Smooth muscle cell (in vitro differentiated cells): ENCODE measurements at regions not wholly inside any gene's neighbourhood (a gene's known extent, or its start where the extent isn't known, plus 50 kb on each side); places are given as distances from the start of the nearest gene placed in this dataset.

ENCODE experiments used
- DNase-seq: peaks from one replicate; lab custom pipeline; 2025; ENCODE audit not compliant: unreplicated experiment; lab: John Stamatoyannopoulos, UW
- H2AFZ ChIP-seq: fragments of 200-600 bp; sonication (generic); 2 replicates; pipeline ENCODE4 v1.6.0; 2016; ENCODE audit warnings: antibody characterized with exemption, low read depth, mild to moderate bottlenecking
- H3F3A ChIP-seq: fragments of 200-600 bp; sonication (generic); 2 replicates; pipeline ENCODE4 v1.6.0; 2017; ENCODE audit warnings: antibody characterized with exemption, low read depth
- H3K27ac ChIP-seq: fragments of 200-600 bp; sonication (generic); 2 replicates; pipeline ENCODE4 v1.5.1; 2016; ENCODE audit warnings: low read depth, mild to moderate bottlenecking
- H3K27me3 ChIP-seq: fragments of 200-600 bp; sonication (generic); 2 replicates; pipeline ENCODE4 v1.6.1; 2016; ENCODE audit warnings: low read depth, mild to moderate bottlenecking
- H3K36me3 ChIP-seq: fragments of 200-600 bp; sonication (generic); 2 replicates; pipeline ENCODE4 v1.5.1; 2016; ENCODE audit warnings: low read depth
- H3K4me1 ChIP-seq: fragments of 200-600 bp; sonication (generic); 2 replicates; pipeline ENCODE4 v1.5.1; 2016; ENCODE audit warnings: low read depth
- H3K4me2 ChIP-seq: fragments of 200-600 bp; sonication (generic); 2 replicates; pipeline ENCODE4 v1.6.0; 2016; ENCODE audit warnings: mild to moderate bottlenecking
- H3K4me3 ChIP-seq: fragments of 200-600 bp; sonication (generic); 2 replicates; pipeline ENCODE4 v1.5.1; 2016; ENCODE audit warnings: mild to moderate bottlenecking
- H3K79me2 ChIP-seq: fragments of 200-600 bp; sonication (generic); 2 replicates; pipeline ENCODE4 v1.6.0; 2016; ENCODE audit warnings: low read depth, mild to moderate bottlenecking
- H3K9ac ChIP-seq: fragments of 200-600 bp; sonication (generic); 2 replicates; pipeline ENCODE4 v1.6.0; 2016; ENCODE audit warnings: low read depth
- H3K9me3 ChIP-seq: fragments of 200-600 bp; sonication (generic); replicated peaks from 2 replicates; pipeline ENCODE4 v1.5.1; 2016; ENCODE audit warnings: low read depth
- H4K20me1 ChIP-seq: fragments of 200-600 bp; sonication (generic); 2 replicates; pipeline ENCODE4 v1.6.0; 2016; ENCODE audit warnings: low read depth
- WGBS: methylation state at CpG from one replicate; pipeline ENCODE4 v1.1.7; 2016; ENCODE audit warnings: low lambda C conversion rate; 5-methylcytosine and 5-hydroxymethylcytosine counted together
- TF ChIP-seq, protein P1 (sequence below): fragments of 200-600 bp; sonication (generic); IDR thresholded peaks from 2 replicates; pipeline ENCODE4 v1.5.1; 2017; ENCODE audit warnings: borderline replicate concordance, mild to moderate bottlenecking, antibody characterized with exemption; ENCODE audit not compliant: insufficient read depth, poor library complexity, severe bottlenecking

DNA sequence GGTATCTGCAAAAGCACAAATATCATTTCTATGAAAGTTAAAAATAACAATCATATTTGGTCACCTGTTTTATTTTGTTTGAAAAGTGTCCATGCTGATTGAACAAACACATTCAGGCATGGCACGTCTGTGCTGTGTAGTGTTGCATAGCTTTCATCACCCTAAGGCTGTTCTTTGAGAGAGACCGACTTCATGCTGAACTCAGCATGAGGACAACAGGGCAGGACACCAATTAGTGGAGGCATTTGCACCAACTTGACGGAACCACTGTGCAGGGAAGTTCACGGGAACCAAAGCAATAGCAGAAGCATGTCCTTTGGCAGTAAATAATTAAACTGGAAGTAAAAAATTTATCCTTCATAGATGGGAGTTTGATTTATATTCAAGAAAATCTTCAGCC, 158.4 kb upstream of the SLC7A11 start:
- H3K9me3 ChIP-seq, result no peaks in the 10 kb centered on the region
- H3K4me2 ChIP-seq, result no peak overlapping the region
- 72% methylated on average over 4 of the region's 4 CpGs for WGBS
- H3K27ac ChIP-seq, result no peak overlapping the region
- no peak for DNase-seq
- H3K9ac ChIP-seq, result no peak overlapping the region
- TF ChIP-seq, protein P1, sequence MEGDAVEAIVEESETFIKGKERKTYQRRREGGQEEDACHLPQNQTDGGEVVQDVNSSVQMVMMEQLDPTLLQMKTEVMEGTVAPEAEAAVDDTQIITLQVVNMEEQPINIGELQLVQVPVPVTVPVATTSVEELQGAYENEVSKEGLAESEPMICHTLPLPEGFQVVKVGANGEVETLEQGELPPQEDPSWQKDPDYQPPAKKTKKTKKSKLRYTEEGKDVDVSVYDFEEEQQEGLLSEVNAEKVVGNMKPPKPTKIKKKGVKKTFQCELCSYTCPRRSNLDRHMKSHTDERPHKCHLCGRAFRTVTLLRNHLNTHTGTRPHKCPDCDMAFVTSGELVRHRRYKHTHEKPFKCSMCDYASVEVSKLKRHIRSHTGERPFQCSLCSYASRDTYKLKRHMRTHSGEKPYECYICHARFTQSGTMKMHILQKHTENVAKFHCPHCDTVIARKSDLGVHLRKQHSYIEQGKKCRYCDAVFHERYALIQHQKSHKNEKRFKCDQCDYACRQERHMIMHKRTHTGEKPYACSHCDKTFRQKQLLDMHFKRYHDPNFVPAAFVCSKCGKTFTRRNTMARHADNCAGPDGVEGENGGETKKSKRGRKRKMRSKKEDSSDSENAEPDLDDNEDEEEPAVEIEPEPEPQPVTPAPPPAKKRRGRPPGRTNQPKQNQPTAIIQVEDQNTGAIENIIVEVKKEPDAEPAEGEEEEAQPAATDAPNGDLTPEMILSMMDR, result no peak
- no peaks in the 10 kb centered on the region for H4K20me1 ChIP-seq
- no peaks in the 10 kb centered on the region for H3F3A ChIP-seq
- H2AFZ ChIP-seq, result no peak overlapping the region
- H3K27me3 ChIP-seq, result no peaks in the 10 kb centered on the region
- no peaks in the 10 kb centered on the region for H3K36me3 ChIP-seq
- no peaks in the 10 kb centered on the region for H3K4me1 ChIP-seq
- no peak overlapping the region for H3K4me3 ChIP-seq
- H3K79me2 ChIP-seq, result no peaks in the 10 kb centered on the region

DNA sequence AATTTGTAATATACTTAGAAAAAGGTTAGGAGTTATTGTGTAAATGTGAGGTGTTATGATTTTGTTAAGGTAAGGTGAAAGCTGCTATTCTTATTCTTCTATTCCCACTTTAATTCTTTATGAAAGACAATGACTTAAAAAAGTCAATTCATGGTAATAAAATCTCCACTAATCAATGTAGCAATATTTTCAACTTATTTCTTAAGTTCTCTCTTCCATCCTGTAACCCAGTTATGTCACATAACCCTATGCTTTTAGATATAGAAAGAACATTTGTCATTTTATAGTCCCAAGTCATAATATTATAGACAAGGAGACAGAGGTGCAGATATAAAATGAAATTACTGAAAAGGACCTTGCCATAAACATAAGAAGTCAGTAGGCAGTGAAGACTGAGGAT, 157.9 kb upstream of the SLC7A11 start:
- H3K79me2 ChIP-seq, result no peaks in the 10 kb centered on the region
- TF ChIP-seq, protein P1, result no peak

DNA sequence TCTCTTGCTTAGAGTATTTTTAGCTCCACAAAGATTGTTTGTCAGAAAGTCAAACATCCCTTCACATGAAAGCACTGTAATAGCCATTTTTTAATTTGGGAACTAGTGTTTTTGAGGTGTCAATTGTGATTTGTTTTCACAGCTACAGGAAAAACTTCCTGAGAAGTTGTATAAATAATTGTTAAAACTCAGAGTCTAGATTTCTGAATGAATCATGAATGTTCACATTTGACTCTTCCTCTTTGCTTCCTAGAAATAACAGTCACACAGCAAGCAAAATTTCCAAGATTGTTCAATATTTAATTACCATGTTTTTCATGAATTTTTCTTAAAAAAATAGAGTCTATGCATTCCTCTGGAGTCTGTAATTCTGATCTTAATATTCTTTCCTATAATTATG, 156.9 kb upstream of the SLC7A11 start:
- Histone ChIP-seq H3K4me2 (no peak overlapping the region), H3K9ac (no peak overlapping the region), H3K4me3 (no peak overlapping the region), H3K36me3 (no peaks in the 10 kb centered on the region), H3K27me3 (no peaks in the 10 kb centered on the region), H3K9me3 (no peaks in the 10 kb centered on the region), H2AFZ (no peak overlapping the region), H4K20me1 (no peaks in the 10 kb centered on the region), H3K27ac (no peak overlapping the region), H3F3A (no peaks in the 10 kb centered on the region), H3K79me2 (no peaks in the 10 kb centered on the region), H3K4me1 (no peaks in the 10 kb centered on the region)
- TF ChIP-seq, protein P1, result no peak
- no peak for DNase-seq

More for the DNA sequence above, 157.9 kb upstream of the SLC7A11 start:
- Histone ChIP-seq H3K4me3 (no peak overlapping the region), H3K4me1 (no peaks in the 10 kb centered on the region), H3K9ac (no peak overlapping the region), H3K4me2 (no peak overlapping the region), H3K27ac (no peak overlapping the region), H2AFZ (no peak overlapping the region), H3K9me3 (no peaks in the 10 kb centered on the region), H3F3A (no peaks in the 10 kb centered on the region), H3K27me3 (no peaks in the 10 kb centered on the region), H3K36me3 (no peaks in the 10 kb centered on the region), H4K20me1 (no peaks in the 10 kb centered on the region)
- DNase-seq, result no peak

DNA sequence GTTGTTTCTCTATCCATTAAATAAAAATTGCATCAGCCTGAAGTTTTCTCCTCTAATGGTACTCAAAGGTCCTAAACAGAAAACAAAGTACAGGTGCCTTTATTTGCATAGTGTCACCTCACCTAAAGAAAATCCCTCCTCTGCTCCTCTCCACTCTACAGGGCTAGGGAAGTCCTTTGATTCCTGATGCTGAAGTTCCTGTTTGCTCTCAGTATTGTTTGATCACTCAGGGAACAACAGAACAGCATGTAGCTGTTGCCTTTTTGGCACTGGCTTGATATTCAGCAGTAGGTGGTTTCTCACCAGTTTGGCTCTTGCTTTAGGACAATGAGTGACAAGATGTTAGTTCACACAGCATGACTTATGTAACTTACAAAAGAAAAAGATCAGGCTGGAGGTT, 156.2 kb upstream of the SLC7A11 start:
- Histone ChIP-seq H3K36me3 (no peaks in the 10 kb centered on the region), H3K4me3 (no peak overlapping the region), H3K9me3 (no peaks in the 10 kb centered on the region), H3K4me1 (no peaks in the 10 kb centered on the region), H3K4me2 (no peak overlapping the region), H2AFZ (no peak overlapping the region), H3K9ac (no peak overlapping the region), H3K27me3 (no peaks in the 10 kb centered on the region), H3K27ac (no peak overlapping the region), H3K79me2 (no peaks in the 10 kb centered on the region), H3F3A (no peaks in the 10 kb centered on the region), H4K20me1 (no peaks in the 10 kb centered on the region)
- no peak for DNase-seq
- TF ChIP-seq, protein P1, result no peak
